ENCODE measurements at regions not wholly inside any gene's neighbourhood (a gene's known extent, or its start where the extent isn't known, plus 50 kb on each side); places are given as distances from the start of the nearest gene placed in this dataset.

DNA sequence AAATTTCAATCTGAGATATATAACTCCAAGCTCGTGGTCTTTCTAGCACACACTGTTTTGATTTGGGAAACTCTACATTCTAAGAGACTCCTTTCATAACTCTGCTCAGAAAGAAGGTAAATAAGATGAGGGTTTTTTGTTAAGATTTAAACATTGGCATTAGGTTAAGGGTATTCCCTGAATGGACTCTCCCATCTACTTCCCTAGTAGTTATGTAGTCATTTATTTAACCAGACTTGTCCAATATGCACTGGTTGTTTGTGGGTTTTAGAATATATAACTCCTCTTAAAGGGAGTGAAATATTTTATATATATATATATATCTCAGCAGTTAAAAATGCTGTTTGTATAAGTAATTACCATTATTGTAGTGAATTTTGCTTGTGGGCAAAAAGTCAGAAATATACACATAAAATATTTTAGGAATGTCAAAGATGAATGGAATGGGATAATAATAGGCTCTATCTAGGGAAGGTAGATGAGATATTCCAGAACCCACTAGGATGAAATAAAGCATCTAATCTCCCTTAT is 61.5 kb upstream of the WDR75 start:
- TF ChIP-seq GATA2 (IDR thresholded peaks at IDR 0.05; ENCODE audit: low read depth, low read length), result no peak
- no peak for TF ChIP-seq GATA3 (IDR thresholded peaks at IDR 0.05; ENCODE audit: low read depth, low read length)
